ENCODE measurements at regions not wholly inside any gene's neighbourhood (a gene's known extent, or its start where the extent isn't known, plus 50 kb on each side); places are given as distances from the start of the nearest gene placed in this dataset.
A peak's percentile ranks its signal among the peaks of the same experiment; 100 is the strongest.
"Not testable (repeated sequence)": the region's sequence is repeated elsewhere in the genome, so short reads cannot be mapped to it uniquely, and the experiment has no call there.

GRCh38 chr5:1606951-1607350, 83.2 kb upstream of the LPCAT1 start:
- DNase-seq (ENCODE audit: extremely low read depth, low read depth) = not testable (repeated sequence)

- not testable (repeated sequence) for DNase-seq (ENCODE audit: extremely low read depth, low read depth)
Observed at GRCh38 chr5:1603916-1604315, 80.2 kb upstream of the LPCAT1 start.

GRCh38 chr5:1601565-1601964, 77.8 kb upstream of the LPCAT1 start:
- not testable (repeated sequence) for DNase-seq (ENCODE audit: extremely low read depth, low read depth)

- TF ChIP-seq, protein P1, sequence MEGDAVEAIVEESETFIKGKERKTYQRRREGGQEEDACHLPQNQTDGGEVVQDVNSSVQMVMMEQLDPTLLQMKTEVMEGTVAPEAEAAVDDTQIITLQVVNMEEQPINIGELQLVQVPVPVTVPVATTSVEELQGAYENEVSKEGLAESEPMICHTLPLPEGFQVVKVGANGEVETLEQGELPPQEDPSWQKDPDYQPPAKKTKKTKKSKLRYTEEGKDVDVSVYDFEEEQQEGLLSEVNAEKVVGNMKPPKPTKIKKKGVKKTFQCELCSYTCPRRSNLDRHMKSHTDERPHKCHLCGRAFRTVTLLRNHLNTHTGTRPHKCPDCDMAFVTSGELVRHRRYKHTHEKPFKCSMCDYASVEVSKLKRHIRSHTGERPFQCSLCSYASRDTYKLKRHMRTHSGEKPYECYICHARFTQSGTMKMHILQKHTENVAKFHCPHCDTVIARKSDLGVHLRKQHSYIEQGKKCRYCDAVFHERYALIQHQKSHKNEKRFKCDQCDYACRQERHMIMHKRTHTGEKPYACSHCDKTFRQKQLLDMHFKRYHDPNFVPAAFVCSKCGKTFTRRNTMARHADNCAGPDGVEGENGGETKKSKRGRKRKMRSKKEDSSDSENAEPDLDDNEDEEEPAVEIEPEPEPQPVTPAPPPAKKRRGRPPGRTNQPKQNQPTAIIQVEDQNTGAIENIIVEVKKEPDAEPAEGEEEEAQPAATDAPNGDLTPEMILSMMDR (IDR thresholded peaks at IDR 0.05; ENCODE audit: low read depth, low read length) = peak; percentile 17
- DNase-seq (ENCODE audit: extremely low read depth, low read depth) = not testable (repeated sequence)
Observed at GRCh38 chr5:1598950-1599737, 75.4 kb upstream of the LPCAT1 start.

GRCh38 chr5:1597093-1597473, 73.3 kb upstream of the LPCAT1 start:
- not testable (repeated sequence) for DNase-seq (ENCODE audit: extremely low read depth, low read depth)

GRCh38 chr5:1596462-1597092, 72.8 kb upstream of the LPCAT1 start:
- not testable (repeated sequence) for DNase-seq (ENCODE audit: extremely low read depth, low read depth)

GRCh38 chr5:1594357-1595106, 70.8 kb upstream of the LPCAT1 start:
- TF ChIP-seq, protein P1 (IDR thresholded peaks at IDR 0.05; ENCODE audit: low read depth, low read length) = peak; percentile 30
- DNase-seq (ENCODE audit: extremely low read depth, low read depth) = no peak

DNA sequence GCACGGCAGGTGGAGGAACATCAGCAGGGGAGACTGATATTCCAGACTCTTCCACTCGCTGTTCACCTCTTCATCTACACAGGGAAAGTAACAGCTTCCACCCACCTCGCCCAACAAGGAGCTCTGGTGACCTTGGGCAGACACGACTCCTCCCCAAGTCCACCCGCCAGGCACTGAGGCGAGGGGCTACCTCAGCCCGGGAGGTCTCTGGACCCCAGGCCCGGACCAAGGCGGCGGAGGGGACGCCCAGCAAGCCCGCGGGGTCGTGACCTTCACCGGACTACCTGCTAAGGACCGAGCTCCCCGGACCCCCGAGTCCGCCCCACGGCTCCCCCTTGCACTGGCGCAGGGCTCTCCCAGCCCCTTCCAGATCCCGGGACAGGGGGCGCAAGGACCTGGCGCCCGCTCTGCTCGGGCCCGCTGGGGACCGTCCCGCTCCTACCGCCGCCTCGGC, 70.2 kb upstream of the LPCAT1 start:
- no peak for DNase-seq (ENCODE audit: extremely low read depth, low read depth)

DNA sequence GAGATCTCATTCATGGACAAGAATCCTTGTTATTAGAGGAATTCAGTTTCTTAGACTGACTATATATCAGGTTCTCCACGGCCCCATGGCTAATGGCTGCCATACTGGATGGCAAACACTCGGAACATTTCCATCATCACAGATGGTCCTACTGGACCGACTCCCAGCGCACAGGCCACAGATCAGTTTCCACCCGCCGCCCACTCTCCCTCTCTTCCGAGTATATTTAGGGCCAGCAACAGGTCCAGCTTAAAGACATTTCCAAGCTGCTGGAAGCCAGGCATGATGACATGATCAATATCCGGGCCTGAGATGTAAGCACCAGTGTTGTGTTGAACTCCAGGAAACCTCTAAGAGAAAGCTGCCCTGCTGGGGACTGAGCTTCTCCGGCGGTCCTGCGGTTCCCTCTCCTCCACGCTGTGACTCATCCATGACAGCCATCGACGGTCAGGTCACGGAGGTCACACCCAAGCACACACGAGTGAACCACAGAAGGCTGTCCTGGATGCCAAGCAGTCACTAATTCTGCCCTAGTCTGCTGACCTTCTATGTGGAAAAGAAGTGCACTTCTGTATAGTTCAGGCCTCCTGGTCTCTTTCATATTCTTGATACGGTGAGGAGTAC, 64.4 kb upstream of the LPCAT1 start:
- not testable (repeated sequence) for DNase-seq (ENCODE audit: extremely low read depth, low read depth)

More for the DNA sequence above, 70.2 kb upstream of the LPCAT1 start:
- TF ChIP-seq, protein P1 (IDR thresholded peaks at IDR 0.05; ENCODE audit: low read depth, low read length) = no peak

DNA sequence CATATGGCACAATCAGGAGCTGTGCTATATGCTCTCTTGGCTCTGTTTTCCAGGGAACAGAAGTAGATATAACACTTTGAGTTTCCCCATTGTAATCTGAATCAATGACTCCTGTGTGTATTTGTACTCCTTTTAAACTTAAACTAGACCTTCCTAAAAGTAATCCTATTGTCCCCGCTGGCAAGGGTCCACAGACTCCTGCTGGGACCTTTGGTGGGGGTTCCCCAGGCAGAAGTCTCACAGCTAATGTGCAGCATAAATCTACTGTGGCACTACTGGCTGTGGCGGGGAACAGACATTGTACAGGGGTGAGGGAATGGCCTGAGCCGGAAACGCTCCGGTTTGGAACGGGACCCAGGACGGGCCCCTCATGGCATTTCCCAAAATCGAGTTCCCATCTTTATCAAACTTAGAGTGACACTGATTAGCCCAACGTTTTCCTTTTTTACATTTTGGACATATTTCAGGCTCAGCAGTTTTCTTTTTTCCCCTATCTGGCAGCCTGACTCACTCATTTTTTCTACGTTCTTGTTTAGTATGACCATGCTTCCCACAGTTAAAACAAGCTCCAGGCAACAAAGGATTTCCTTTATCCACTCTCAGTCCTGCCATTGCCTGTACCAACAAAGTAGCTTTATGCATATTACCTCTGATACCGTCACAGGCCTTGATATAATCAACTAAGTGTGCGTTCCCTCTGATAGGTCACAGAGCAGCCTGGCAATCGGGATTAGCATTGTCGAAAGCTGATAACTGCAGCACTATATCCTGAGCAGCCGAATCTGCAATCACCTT, 59.5 kb upstream of the LPCAT1 start:
- not testable (repeated sequence) for DNase-seq (ENCODE audit: extremely low read depth, low read depth)

- not testable (repeated sequence) for DNase-seq (ENCODE audit: extremely low read depth, low read depth)
Observed at GRCh38 chr5:1579389-1579788, 55.6 kb upstream of the LPCAT1 start.

DNA sequence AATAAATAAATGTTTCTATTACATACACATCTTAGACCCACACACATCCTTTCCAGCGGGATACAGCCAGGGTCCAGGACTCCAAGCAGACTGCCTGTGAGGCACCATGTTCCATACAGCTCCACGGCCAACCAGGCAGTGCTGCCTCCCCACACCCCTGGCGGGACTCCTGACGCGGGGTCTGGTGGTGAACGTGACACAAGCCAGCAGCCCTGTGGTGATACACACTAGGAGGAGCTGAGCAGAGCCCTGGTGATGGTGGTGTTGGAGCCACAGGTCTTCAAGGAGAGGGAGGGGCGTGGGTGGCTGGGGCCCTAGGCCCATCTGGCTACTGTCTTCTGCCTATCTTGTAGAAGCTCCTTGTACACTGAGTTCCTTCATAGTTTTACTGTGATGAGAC, 53.1 kb upstream of the LPCAT1 start:
- DNase-seq (ENCODE audit: extremely low read depth, low read depth) = not testable (repeated sequence)

DNA sequence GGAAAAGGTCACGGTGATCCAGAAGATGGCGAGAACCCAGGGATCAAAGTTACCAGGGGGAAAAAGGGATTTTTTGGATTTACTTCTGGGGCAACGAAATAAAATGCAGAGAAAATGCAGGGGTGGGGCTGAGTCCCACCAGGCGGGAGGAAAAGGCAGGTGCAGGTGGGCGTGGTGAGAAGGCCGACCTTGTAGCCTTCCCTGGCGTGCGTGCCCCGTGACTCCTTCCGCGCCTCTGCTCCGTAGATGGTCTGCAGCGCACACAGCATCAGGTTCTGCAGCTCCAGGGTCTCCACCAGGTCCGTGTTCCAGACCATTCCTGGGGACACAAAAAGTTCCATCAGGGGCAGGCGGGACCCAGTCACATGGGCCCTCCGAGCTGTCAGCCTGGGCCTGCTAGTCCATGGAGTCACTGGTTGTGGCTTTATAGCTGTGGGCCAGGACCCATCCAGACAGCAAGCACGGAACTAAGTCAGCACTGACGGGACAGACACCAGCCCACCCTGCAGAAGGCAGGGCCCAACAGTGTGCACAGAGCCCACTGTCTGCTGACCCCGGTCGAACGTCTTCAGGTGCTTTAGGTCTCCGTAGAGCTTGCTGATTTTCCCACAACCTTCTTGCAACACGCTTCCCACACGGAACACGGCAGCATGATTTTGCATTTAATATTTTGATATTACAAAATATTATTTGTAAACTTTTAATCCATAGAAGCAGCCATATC, 52.4 kb upstream of the LPCAT1 start:
- not testable (repeated sequence) for DNase-seq (ENCODE audit: extremely low read depth, low read depth)

- not testable (repeated sequence) for DNase-seq (ENCODE audit: extremely low read depth, low read depth)
Observed at GRCh38 chr5:1575491-1575890, 51.7 kb upstream of the LPCAT1 start.

DNA sequence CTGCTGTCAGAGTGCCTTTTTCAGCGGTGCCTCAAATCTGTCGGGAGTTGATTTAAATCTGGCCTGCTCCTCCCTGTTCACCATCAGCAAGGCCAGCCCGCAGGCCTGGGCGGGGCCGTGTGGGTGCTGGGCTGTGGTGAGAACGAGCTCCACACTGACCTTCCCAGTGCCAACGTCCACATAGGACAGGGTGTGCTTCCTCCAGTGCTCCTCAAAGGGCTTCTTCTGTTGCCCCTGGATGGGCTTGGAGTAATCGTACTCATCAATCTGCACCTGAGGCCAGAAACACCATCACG, 50.2 kb upstream of the LPCAT1 start:
- not testable (repeated sequence) for DNase-seq (ENCODE audit: extremely low read depth, low read depth)

Measured in AG09319 (cell line).